K562 (cell line): ENCODE measurements at regions not wholly inside any gene's neighbourhood (a gene's known extent, or its start where the extent isn't known, plus 50 kb on each side); places are given as distances from the start of the nearest gene placed in this dataset.

ENCODE experiments used
- ADNP ChIP-seq: fragments of 200-800 bp; sonication (Bioruptor generic); IDR thresholded peaks from 2 replicates; pipeline ENCODE4 v1.6.1; 2016; ENCODE audit warnings: missing genetic modification characterization, missing compliant biosample characterization
- ARID4B ChIP-seq: sonication (generic); formaldehyde crosslinking; IDR thresholded peaks from 2 replicates; pipeline ENCODE4 v1.8.0; 2022; ENCODE audit warnings: mild to moderate bottlenecking, missing genetic modification reagents
- CTCF ChIP-seq, 3 experiments: IDR thresholded peaks in 2 of 3; conservative IDR thresholded peaks in 1 of 3; 2 replicates each; pipeline ENCODE4 v1.5.1; 2011 to 2012; ENCODE audit warnings: low read length in 3 of 3, mild to moderate bottlenecking in 3 of 3, control low read depth in 2 of 3, improper control_type of control experiment in 1 of 3, inconsistent platforms in 1 of 3, low read depth in 1 of 3, mixed read lengths in 1 of 3, moderate library complexity in 1 of 3; ENCODE audit not compliant: insufficient read depth in 2 of 3
- ETV6 ChIP-seq, 3 experiments: fragments of 150-350 bp in 1 of 3; sonication (generic) in 1 of 3; formaldehyde crosslinking in 1 of 3; IDR thresholded peaks; 2 replicates each; pipeline versions ENCODE4 v1.6.1 to v1.8.0; 2014 to 2022; ENCODE audit warnings: borderline replicate concordance in 2 of 3, low read depth in 2 of 3, antibody characterized with exemption in 1 of 3, low read length in 1 of 3, mild to moderate bottlenecking in 1 of 3, missing genetic modification reagents in 1 of 3
- FOXK1 ChIP-seq: sonication (generic); formaldehyde crosslinking; IDR thresholded peaks from 2 replicates; pipeline ENCODE4 v1.8.0; 2022; ENCODE audit warnings: missing genetic modification reagents, mild to moderate bottlenecking, borderline replicate concordance
- MCM5 ChIP-seq: fragments of 450-650 bp; IDR thresholded peaks from 2 replicates; pipeline ENCODE4 v1.6.1; 2016; ENCODE audit warnings: low read depth
- PCBP2 ChIP-seq: fragments of 200-400 bp; formaldehyde crosslinking; IDR thresholded peaks from 2 replicates; pipeline ENCODE4 v1.6.1; 2018; ENCODE audit warnings: low read length, low read depth, mild to moderate bottlenecking, moderate library complexity; ENCODE audit not compliant: poor library complexity, severe bottlenecking
- POLR2A ChIP-seq: fragments of 450-650 bp; conservative IDR thresholded peaks from 2 replicates; pipeline ENCODE4 v1.6.1; 2016
- SMARCA4 ChIP-seq: fragments of 450-650 bp; IDR thresholded peaks from 2 replicates; pipeline ENCODE4 v1.6.1; 2016
- SREBF1 ChIP-seq: fragments of 150-350 bp; IDR thresholded peaks from 2 replicates; pipeline ENCODE4 v1.6.1; 2014; ENCODE audit warnings: antibody characterized with exemption, low read depth, low read length, borderline replicate concordance
- ZNF274 ChIP-seq: IDR thresholded peaks from 2 replicates; pipeline ENCODE4 v1.6.1; 2011; ENCODE audit warnings: low read depth, mild to moderate bottlenecking, low read length, moderate library complexity, borderline replicate concordance
- ZNF551 ChIP-seq: fragments of 250-450 bp; sonication (Bioruptor Pico); IDR thresholded peaks from 2 replicates; pipeline ENCODE4 v1.5.0; 2021; ENCODE audit warnings: mild to moderate bottlenecking, moderate library complexity
- TF ChIP-seq, protein P1 (sequence below): sonication (generic); formaldehyde crosslinking; IDR thresholded peaks from 2 replicates; pipeline ENCODE4 v1.8.0; 2023; ENCODE audit warnings: mild to moderate bottlenecking, missing genetic modification reagents

DNA sequence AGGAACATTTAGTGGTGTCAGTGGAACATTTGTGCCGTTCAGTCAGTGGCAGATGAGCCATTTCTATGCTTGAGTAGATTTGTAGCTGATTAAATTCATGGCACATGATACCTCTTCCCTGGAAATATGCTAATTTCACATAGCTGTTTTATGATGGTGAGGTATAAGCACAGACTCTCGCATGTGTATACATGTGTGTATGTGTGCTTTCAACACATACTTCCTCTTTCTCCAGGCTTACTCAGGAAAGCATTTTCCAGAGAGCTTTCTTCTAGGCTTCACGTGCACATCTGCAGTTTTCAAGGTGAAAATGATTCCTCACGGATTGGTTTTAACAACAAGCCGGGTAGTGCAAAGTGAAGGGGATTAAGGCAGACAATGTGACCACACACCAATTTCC, 396.5 kb downstream of the HDGFL1 start:
- TF ChIP-seq ZNF551: no peak
- TF ChIP-seq SREBF1: no peak
- TF ChIP-seq ZNF274: no peak
- TF ChIP-seq FOXK1 (CRISPR knock-in tag): no peak
- no peak for TF ChIP-seq CTCF (IDR thresholded peaks at IDR 0.05 in 2 of 3, conservative IDR thresholded peaks at IDR 0.05 in 1 of 3; ENCODE audit: insufficient read depth in 2 of 3, low read depth in 1 of 3, low read length in 3 of 3)
- no peak for TF ChIP-seq PCBP2
- TF ChIP-seq, protein P1, sequence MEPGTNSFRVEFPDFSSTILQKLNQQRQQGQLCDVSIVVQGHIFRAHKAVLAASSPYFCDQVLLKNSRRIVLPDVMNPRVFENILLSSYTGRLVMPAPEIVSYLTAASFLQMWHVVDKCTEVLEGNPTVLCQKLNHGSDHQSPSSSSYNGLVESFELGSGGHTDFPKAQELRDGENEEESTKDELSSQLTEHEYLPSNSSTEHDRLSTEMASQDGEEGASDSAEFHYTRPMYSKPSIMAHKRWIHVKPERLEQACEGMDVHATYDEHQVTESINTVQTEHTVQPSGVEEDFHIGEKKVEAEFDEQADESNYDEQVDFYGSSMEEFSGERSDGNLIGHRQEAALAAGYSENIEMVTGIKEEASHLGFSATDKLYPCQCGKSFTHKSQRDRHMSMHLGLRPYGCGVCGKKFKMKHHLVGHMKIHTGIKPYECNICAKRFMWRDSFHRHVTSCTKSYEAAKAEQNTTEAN (CRISPR knock-in tag): no peak
- TF ChIP-seq SMARCA4: no peak
- no peak for TF ChIP-seq ETV6 (IDR thresholded peaks at IDR 0.05; ENCODE audit: borderline replicate concordance in 1 of 2, low read depth in 2 of 2, low read length in 1 of 2)
- TF ChIP-seq ETV6 (CRISPR knock-in tag; IDR thresholded peaks at IDR 0.05; ENCODE audit: borderline replicate concordance): no peak
- no peak for TF ChIP-seq POLR2A
- TF ChIP-seq MCM5: no peak
- no peak for TF ChIP-seq ADNP
- no peak for TF ChIP-seq ARID4B
